Activated CD4-positive, alpha-beta T cell treated with anti-CD3 and anti-CD28 coated beads, Interleukin-2, amount 50 U/mL, for 4 hours (primary cell): ENCODE measurements at regions not wholly inside any gene's neighbourhood (a gene's known extent, or its start where the extent isn't known, plus 50 kb on each side); places are given as distances from the start of the nearest gene placed in this dataset.
"Not testable (repeated sequence)": the region's sequence is repeated elsewhere in the genome, so short reads cannot be mapped to it uniquely, and the experiment has no call there.

ENCODE experiments used
- DNase-seq, 2 experiments: peaks; one replicate each; pipeline ENCODE4 v3.0.0-alpha.2; 2020

- no peak for DNase-seq
Measured at GRCh38 chr13:90444232-90444631, 903.3 kb upstream of the MIR17HG start.

GRCh38 chr13:90445179-90445578, 902.3 kb upstream of the MIR17HG start:
- no peak for DNase-seq

GRCh38 chr13:90447034-90447733, 900.3 kb upstream of the MIR17HG start:
- DNase-seq: no peak

- DNase-seq: no peak
Measured at GRCh38 chr13:90447734-90448101, 899.8 kb upstream of the MIR17HG start.

- no peak for DNase-seq
Measured at GRCh38 chr13:90448466-90449037, 898.9 kb upstream of the MIR17HG start.

- DNase-seq: no peak
Measured at GRCh38 chr13:90453342-90453741, 894.1 kb upstream of the MIR17HG start.

GRCh38 chr13:90454002-90454636, 893.4 kb upstream of the MIR17HG start:
- no peak for DNase-seq

GRCh38 chr13:90455067-90455466, 892.4 kb upstream of the MIR17HG start:
- no peak for DNase-seq

GRCh38 chr13:90455823-90456222, 891.7 kb upstream of the MIR17HG start:
- no peak for DNase-seq

- DNase-seq: no peak
Measured at GRCh38 chr13:90461398-90461797, 886.1 kb upstream of the MIR17HG start.

GRCh38 chr13:90477216-90477615, 870.3 kb upstream of the MIR17HG start:
- no peak for DNase-seq

- no peak for DNase-seq
Measured at GRCh38 chr13:90483906-90484305, 863.6 kb upstream of the MIR17HG start.

GRCh38 chr13:90485436-90485835, 862.1 kb upstream of the MIR17HG start:
- no peak for DNase-seq

GRCh38 chr13:90492872-90493271, 854.6 kb upstream of the MIR17HG start:
- DNase-seq: no peak

- no peak for DNase-seq
Measured at GRCh38 chr13:90493667-90494066, 853.8 kb upstream of the MIR17HG start.

GRCh38 chr13:90494849-90495248, 852.6 kb upstream of the MIR17HG start:
- not testable (repeated sequence) for DNase-seq

- no peak for DNase-seq
Measured at GRCh38 chr13:90498096-90498495, 849.4 kb upstream of the MIR17HG start.

GRCh38 chr13:90498816-90499215, 848.7 kb upstream of the MIR17HG start:
- no peak for DNase-seq

- DNase-seq: no peak
Measured at GRCh38 chr13:90500569-90500968, 846.9 kb upstream of the MIR17HG start.

GRCh38 chr13:90502153-90502552, 845.3 kb upstream of the MIR17HG start:
- DNase-seq: no peak

- no peak for DNase-seq
Measured at GRCh38 chr13:90502762-90503161, 844.7 kb upstream of the MIR17HG start.

GRCh38 chr13:90510319-90510718, 837.2 kb upstream of the MIR17HG start:
- DNase-seq: no peak

GRCh38 chr13:90511903-90512302, 835.6 kb upstream of the MIR17HG start:
- no peak for DNase-seq

GRCh38 chr13:90514712-90515111, 832.8 kb upstream of the MIR17HG start:
- not testable (repeated sequence) for DNase-seq

GRCh38 chr13:90518417-90518816, 829.1 kb upstream of the MIR17HG start:
- DNase-seq: no peak
